Suprapubic skin (tissue), 4 donors: ENCODE measurements at regions not wholly inside any gene's neighbourhood (a gene's known extent, or its start where the extent isn't known, plus 50 kb on each side); places are given as distances from the start of the nearest gene placed in this dataset.

Experiments used
- CTCF ChIP-seq, 2 donors: fragments of 200-600 bp in 1 of 2; fragments of 450-650 bp in 1 of 2; sonication (generic) in 1 of 2; IDR thresholded peaks; one replicate each; pipeline ENCODE4 v1.5.1; 2016 to 2019; ENCODE audit warnings: antibody characterized with exemption in 2 of 2, mild to moderate bottlenecking in 1 of 2, moderate library complexity in 1 of 2
- POLR2A ChIP-seq, 2 donors: fragments of 450-650 bp; IDR thresholded peaks; one replicate each; pipeline ENCODE4 v1.6.1; 2017; ENCODE audit warnings: antibody characterized with exemption in 2 of 2, mild to moderate bottlenecking in 2 of 2, moderate library complexity in 2 of 2
- POLR2AphosphoS5 ChIP-seq, 3 donors: sonication (generic); formaldehyde crosslinking; IDR thresholded peaks; one replicate each; pipeline ENCODE4 v1.6.1; 2017; ENCODE audit warnings: antibody characterized with exemption in 3 of 3

GRCh38 chr2:48114256-48114655 lies 200.2 kb upstream of the FOXN2 start:
- no peak for TF ChIP-seq POLR2A (IDR thresholded peaks at IDR 0.05)
- no peak for TF ChIP-seq CTCF (IDR thresholded peaks at IDR 0.05)
- no peak for TF ChIP-seq POLR2AphosphoS5 (IDR thresholded peaks at IDR 0.05)
